ENCODE measurements at regions not wholly inside any gene's neighbourhood (a gene's known extent, or its start where the extent isn't known, plus 50 kb on each side); places are given as distances from the start of the nearest gene placed in this dataset.

GRCh38 chr16:73237601-73238000 is 189.7 kb upstream of the ZFHX3 start:
- ATAC-seq (no peak), DNase-seq (ENCODE audit: low read depth, low spot score) (no peak)
- POLR2A ChIA-PET, result no interaction called here
- Histone ChIP-seq H3K27me3 (ENCODE audit: insufficient read depth, low read length) (peaks cover 3% of the 10 kb centered on the region), H3K36me3 (ENCODE audit: control insufficient read depth in 1 of 2, insufficient read depth in 2 of 2, low read length in 2 of 2) (no peaks in the 10 kb centered on the region), H3K79me2 (ENCODE audit: insufficient read depth, low read length) (no peaks in the 10 kb centered on the region), H3K4me3 (replicated peaks in 1 of 2; ENCODE audit: low read depth in 1 of 2, low read length in 2 of 2) (no peak overlapping the region), H4K20me1 (ENCODE audit: insufficient read depth) (no peaks in the 10 kb centered on the region), H3K9me3 (ENCODE audit: control insufficient read depth in 1 of 2, insufficient read depth in 1 of 2, low read depth in 1 of 2, low read length in 2 of 2) (no peaks in the 10 kb centered on the region), H3K4me1 (ENCODE audit: control insufficient read depth in 1 of 2, insufficient read depth in 2 of 2, low read length in 2 of 2) (peaks cover 3 to 9% of the 10 kb centered on the region in 2 experiments; a peak in 3 of 4 replicates), H3K27ac (ENCODE audit: low read depth, low read length) (no peak overlapping the region), H3K9ac (ENCODE audit: low read length) (no peak overlapping the region), H3K9me2 (ENCODE audit: insufficient read depth) (no peaks in the 10 kb centered on the region), H2AFZ (ENCODE audit: low read depth, low read length, poor library complexity, severe bottlenecking) (no peak overlapping the region), H3K4me2 (ENCODE audit: low read length) (no peak overlapping the region)
- CTCF ChIA-PET, result no interaction called here
- TF ChIP-seq CBX3 (IDR thresholded peaks at IDR 0.05; ENCODE audit: low read depth), result no peak
- intact Hi-C loops (cut with micrococcal nuclease), result no loop called here
- BruUV-seq (replicated peaks), result no TSS peak
- RAD21 ChIA-PET (ENCODE audit: low non-redundant PET in 1 of 2, low total read pairs in 2 of 2, uncharacterized antibody in 2 of 2, unreplicated experiment in 2 of 2), result interaction anchor here in 1 of 2 experiments (0.7 kb wide), 1 partner anchor 60 kb away, joined by 4 read pairs; no protein-coding TSS in a partner anchor

DNA sequence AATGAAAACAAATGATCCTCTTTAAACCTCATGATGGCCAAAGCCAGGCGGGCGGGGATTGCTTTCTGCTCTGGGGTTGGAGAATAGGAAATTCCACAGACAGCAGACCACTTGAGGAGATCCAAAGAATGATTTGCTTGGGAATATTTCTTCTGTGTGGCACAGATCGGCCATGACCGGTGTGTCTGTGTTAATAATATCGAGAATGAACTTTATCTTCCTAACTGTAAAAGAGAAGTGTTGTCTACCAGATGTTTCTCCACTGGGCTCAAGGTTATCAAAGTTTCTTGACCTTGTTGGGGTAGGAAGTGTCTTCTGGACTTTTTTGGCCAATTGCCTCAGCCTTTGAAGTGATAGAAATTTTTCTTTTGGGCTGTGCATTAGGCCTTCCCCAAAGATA is 186.6 kb upstream of the ZFHX3 start:
- TF ChIP-seq ZBTB33 (IDR thresholded peaks at IDR 0.05; ENCODE audit: extremely low read depth, insufficient replicate concordance, low read length), result no peak
- no peaks in the 10 kb centered on the region for H3K79me2 ChIP-seq (ENCODE audit: insufficient read depth, low read length)
- H3K9me3 ChIP-seq (ENCODE audit: control insufficient read depth in 1 of 2, insufficient read depth in 1 of 2, low read depth in 1 of 2, low read length in 2 of 2), result no peaks in the 10 kb centered on the region
- no peaks in the 10 kb centered on the region for H3K36me3 ChIP-seq (ENCODE audit: control insufficient read depth in 1 of 2, insufficient read depth in 2 of 2, low read length in 2 of 2)
- H3K4me2 ChIP-seq (ENCODE audit: low read length), result no peak overlapping the region
- DNase-seq (ENCODE audit: low read depth, low spot score) (no peak), ATAC-seq (no peak)
- H3K9ac ChIP-seq (ENCODE audit: low read length), result no peak overlapping the region
- ChIA-PET RAD21 (ENCODE audit: low non-redundant PET in 1 of 2, low total read pairs in 2 of 2, uncharacterized antibody in 2 of 2, unreplicated experiment in 2 of 2) (no interaction called here), POLR2A (no interaction called here), CTCF (no interaction called here)
- H4K20me1 ChIP-seq (ENCODE audit: insufficient read depth), result no peaks in the 10 kb centered on the region
- intact Hi-C loops (cut with micrococcal nuclease), result no loop called here
- no peaks in the 10 kb centered on the region; the same call in 1 of the 2 replicates for H3K27me3 ChIP-seq (ENCODE audit: insufficient read depth, low read length)
- BruUV-seq (replicated peaks), result no TSS peak
- no peak overlapping the region for H2AFZ ChIP-seq (ENCODE audit: low read depth, low read length, poor library complexity, severe bottlenecking)
- H3K4me1 ChIP-seq (ENCODE audit: control insufficient read depth in 1 of 2, insufficient read depth in 2 of 2, low read length in 2 of 2), result peaks cover 3 to 16% of the 10 kb centered on the region in 2 experiments; a peak in 3 of 4 replicates
- no peaks in the 10 kb centered on the region for H3K9me2 ChIP-seq (ENCODE audit: insufficient read depth)
- no peak overlapping the region for H3K27ac ChIP-seq (ENCODE audit: low read depth, low read length)
- H3K4me3 ChIP-seq (replicated peaks in 1 of 2; ENCODE audit: low read depth in 1 of 2, low read length in 2 of 2), result no peak overlapping the region
